Testis (tissue), 2 donors: ENCODE measurements at regions not wholly inside any gene's neighbourhood (a gene's known extent, or its start where the extent isn't known, plus 50 kb on each side); places are given as distances from the start of the nearest gene placed in this dataset.

Source experiments
- DNase-seq: peaks from one replicate; pipeline ENCODE4 v3.0.0-alpha.2; 2019
- H3K27ac ChIP-seq, 2 donors: fragments of 200-600 bp; sonication (generic); one replicate each; pipeline ENCODE4 v1.5.1; 2019
- H3K27me3 ChIP-seq: fragments of 200-600 bp; sonication (generic); one replicate; pipeline ENCODE4 v1.5.1; 2019
- H3K36me3 ChIP-seq: fragments of 200-600 bp; sonication (generic); one replicate; pipeline ENCODE4 v1.5.1; 2017; ENCODE audit warnings: low read depth; ENCODE audit errors: missing control alignments
- H3K4me1 ChIP-seq: fragments of 200-600 bp; sonication (generic); one replicate; pipeline ENCODE4 v1.5.1; 2019
- H3K4me3 ChIP-seq, 2 donors: fragments of 200-600 bp; sonication (generic); one replicate each; pipeline ENCODE4 v1.5.1; 2017 to 2019
- H3K9me3 ChIP-seq: fragments of 200-600 bp; sonication (generic); one replicate; pipeline ENCODE4 v1.5.1; 2017
- CTCF ChIP-seq, 3 experiments: fragments of 450-650 bp in 2 of 3; fragments of 200-600 bp in 1 of 3; sonication (generic) in 1 of 3; IDR thresholded peaks; one replicate each; pipeline ENCODE4 v1.5.1; 2016 to 2019; ENCODE audit warnings: antibody characterized with exemption in 3 of 3, mild to moderate bottlenecking in 2 of 3, moderate library complexity in 1 of 3
- POLR2A ChIP-seq: fragments of 450-650 bp; IDR thresholded peaks from one replicate; pipeline ENCODE4 v1.6.1; 2017; ENCODE audit warnings: antibody characterized with exemption, mild to moderate bottlenecking, moderate library complexity
- WGBS, 2 donors: methylation state at CpG; one replicate each; pipeline ENCODE4 v1.1.5; 2018; 5-methylcytosine and 5-hydroxymethylcytosine counted together
- intact Hi-C: fragments of 100-400 bp; cut with DNase I; formaldehyde crosslinking; loops from one replicate; pipeline ENCODE4 v1.15.1; 2023; ENCODE audit warnings: low total_unique reads

- TF ChIP-seq POLR2A (no peak), CTCF (IDR thresholded peaks at IDR 0.05) (no peak)
- no peak overlapping the region for H3K4me3 ChIP-seq
- no peaks in the 10 kb centered on the region for H3K4me1 ChIP-seq
- no peaks in the 10 kb centered on the region for H3K9me3 ChIP-seq
- no peaks in the 10 kb centered on the region for H3K27me3 ChIP-seq
- no peak for DNase-seq
- intact Hi-C loops = no loop called here
- H3K27ac ChIP-seq = no peak overlapping the region
- no peaks in the 10 kb centered on the region for H3K36me3 ChIP-seq
Measured at GRCh38 chr22:27120036-27120435, 462.6 kb downstream of the MIAT start.

- Histone ChIP-seq H3K27me3 (no peaks in the 10 kb centered on the region), H3K9me3 (no peaks in the 10 kb centered on the region), H3K27ac (no peak overlapping the region), H3K4me1 (no peaks in the 10 kb centered on the region), H3K36me3 (no peaks in the 10 kb centered on the region), H3K4me3 (no peak overlapping the region)
- DNase-seq = no peak
- TF ChIP-seq POLR2A = no peak
- TF ChIP-seq CTCF (IDR thresholded peaks at IDR 0.05) = no peak
- 78 to 95% methylated on average over 11 of the region's 11 CpGs for WGBS, 2 donors
- intact Hi-C loops = no loop called here
Measured at GRCh38 chr22:27122574-27122973, 465.2 kb downstream of the MIAT start.

GRCh38 chr22:27123880-27124279, 466.5 kb downstream of the MIAT start:
- intact Hi-C loops = no loop called here
- H3K4me3 ChIP-seq = no peak overlapping the region
- 83 to 89% methylated on average over 1 of the region's 1 CpG for WGBS, 2 donors
- no peaks in the 10 kb centered on the region for H3K36me3 ChIP-seq
- H3K9me3 ChIP-seq = no peaks in the 10 kb centered on the region
- no peak overlapping the region for H3K27ac ChIP-seq
- H3K4me1 ChIP-seq = no peaks in the 10 kb centered on the region
- H3K27me3 ChIP-seq = no peaks in the 10 kb centered on the region
- TF ChIP-seq CTCF (IDR thresholded peaks at IDR 0.05) = no peak
- no peak for DNase-seq

- peak; percentile 24 for DNase-seq
- no peak for TF ChIP-seq POLR2A
- no peak for TF ChIP-seq CTCF (IDR thresholded peaks at IDR 0.05)
- 47 to 53% methylated on average over 13 to 16 of the region's 16 CpGs for WGBS, 2 donors
Measured at GRCh38 chr22:27124351-27124966, 467.1 kb downstream of the MIAT start.

GRCh38 chr22:27125539-27125938, 468.2 kb downstream of the MIAT start:
- Histone ChIP-seq H3K36me3 (no peaks in the 10 kb centered on the region), H3K27ac (no peak overlapping the region), H3K4me1 (no peaks in the 10 kb centered on the region), H3K27me3 (no peaks in the 10 kb centered on the region), H3K4me3 (no peak overlapping the region), H3K9me3 (no peaks in the 10 kb centered on the region)
- 85 to 99% methylated on average over 3 of the region's 3 CpGs for WGBS, 2 donors
- intact Hi-C loops = no loop called here
- no peak for DNase-seq
- no peak for TF ChIP-seq CTCF (IDR thresholded peaks at IDR 0.05)
- TF ChIP-seq POLR2A = no peak

More at GRCh38 chr22:27124351-27124966, 467.1 kb downstream of the MIAT start:
- Histone ChIP-seq H3K27me3 (no peaks in the 10 kb centered on the region), H3K9me3 (no peaks in the 10 kb centered on the region), H3K4me3 (no peak overlapping the region), H3K4me1 (no peaks in the 10 kb centered on the region), H3K27ac (no peak overlapping the region), H3K36me3 (no peaks in the 10 kb centered on the region)
- intact Hi-C loops = no loop called here
